GM13977 (cell line): ENCODE measurements at regions not wholly inside any gene's neighbourhood (a gene's known extent, or its start where the extent isn't known, plus 50 kb on each side); places are given as distances from the start of the nearest gene placed in this dataset.
"Not testable (repeated sequence)": the region's sequence is repeated elsewhere in the genome, so short reads cannot be mapped to it uniquely, and the experiment has no call there.

Experiments
- DNase-seq: peaks from one replicate; pipeline ENCODE4 v3.0.0; 2012; ENCODE audit warnings: low spot score
- CTCF ChIP-seq: IDR thresholded peaks from 2 replicates; pipeline ENCODE4 v1.5.1; 2012; ENCODE audit warnings: mild to moderate bottlenecking, control low read depth; ENCODE audit not compliant: insufficient read depth; ENCODE audit errors: extremely low read depth, missing control alignments
- in situ Hi-C: fragments of 300-500 bp; cut with MboI; formaldehyde crosslinking; loops from one replicate; pipeline ENCODE4 v1.12.0; 2022; ENCODE audit warnings: low sequenced_read_pairs, low pct_unique_long_range_greater_than_20kb, mixed read lengths, inconsistent platforms; ENCODE audit not compliant: unreplicated experiment

- in situ Hi-C loops = no loop called here
- no peak for TF ChIP-seq CTCF
- no peak for DNase-seq
Observed at GRCh38 chr2:185674232-185674631, 64.4 kb upstream of the FSIP2 start.

- in situ Hi-C loops = no loop called here
- TF ChIP-seq CTCF = no peak
- no peak for DNase-seq
Observed at GRCh38 chr2:185676316-185676715, 62.3 kb upstream of the FSIP2 start.

- in situ Hi-C loops, DNase-seq: not testable (repeated sequence)
Observed at GRCh38 chr2:185687001-185687400, 51.6 kb upstream of the FSIP2 start.

- DNase-seq = no peak
- TF ChIP-seq CTCF = no peak
- in situ Hi-C loops = no loop called here
Observed at GRCh38 chr2:185687967-185688366, 50.6 kb upstream of the FSIP2 start.
